ENCODE measurements at regions not wholly inside any gene's neighbourhood (a gene's known extent, or its start where the extent isn't known, plus 50 kb on each side); places are given as distances from the start of the nearest gene placed in this dataset.
"Not testable (repeated sequence)": the region's sequence is repeated elsewhere in the genome, so short reads cannot be mapped to it uniquely, and the experiment has no call there.

DNA sequence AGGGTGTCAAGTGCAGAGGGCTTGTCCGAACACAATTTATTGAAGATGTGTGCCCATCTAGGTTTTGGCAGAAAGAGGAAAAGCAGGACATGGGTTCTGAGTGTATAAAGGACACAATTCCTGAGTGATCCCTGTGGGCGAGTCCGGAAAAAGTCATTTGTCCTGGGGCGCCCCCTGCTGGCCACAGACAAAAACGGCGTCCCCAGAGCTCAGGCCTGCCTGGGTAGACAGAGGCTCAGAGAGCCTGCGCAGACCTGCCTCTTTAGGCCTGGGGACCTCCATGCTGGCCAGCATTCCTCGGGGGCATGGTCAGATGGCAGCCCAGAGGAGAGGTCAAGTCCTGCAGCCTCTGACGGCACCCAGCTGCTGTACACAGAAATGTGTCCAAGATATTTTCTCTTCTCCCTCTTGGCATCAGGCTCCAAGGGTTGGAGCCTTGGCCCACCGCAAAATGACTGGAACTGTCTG is 65.5 kb upstream of the LRP8 start:
- POLR2A ChIA-PET, result interaction anchor here (1.2 kb wide), 1 partner anchor 20 kb away, joined by 7 read pairs; no protein-coding TSS in a partner anchor
- Histone ChIP-seq H3K9me3 (ENCODE audit: low read length) (no peaks in the 10 kb centered on the region), H3K27ac (ENCODE audit: low read depth, low read length) (no peak overlapping the region), H3K36me3 (ENCODE audit: insufficient read depth, low read length) (no peaks in the 10 kb centered on the region), H3K27me3 (ENCODE audit: insufficient read depth, low read length, poor library complexity, severe bottlenecking) (no peaks in the 10 kb centered on the region), H3K4me1 (ENCODE audit: insufficient read depth, low read length) (no peaks in the 10 kb centered on the region), H3K4me3 (ENCODE audit: low read length) (no peak overlapping the region)
- Mint-ChIP-seq H3K9me3 (no peaks in the 10 kb centered on the region), H3K4me3 (no peak overlapping the region), H3K4me1 (peaks cover 3 to 5% (median 5%) of the 10 kb centered on the region in 3 donors), H3K27ac (peak overlapping the region in 3 of 8 donors; percentile 23 to 74 (median 33)), H3K27me3 (no peaks in the 10 kb centered on the region), H3K36me3 (no peaks in the 10 kb centered on the region)
- CTCF ChIA-PET, result interaction anchor here (0.6 to 15.0 kb wide), 27 partner anchors 9 to 1093 kb away, joined by 3 to 151 read pairs (median 3); no protein-coding TSS in a partner anchor
- peak; percentile 43 to 76 (median 61) for DNase-seq

DNA sequence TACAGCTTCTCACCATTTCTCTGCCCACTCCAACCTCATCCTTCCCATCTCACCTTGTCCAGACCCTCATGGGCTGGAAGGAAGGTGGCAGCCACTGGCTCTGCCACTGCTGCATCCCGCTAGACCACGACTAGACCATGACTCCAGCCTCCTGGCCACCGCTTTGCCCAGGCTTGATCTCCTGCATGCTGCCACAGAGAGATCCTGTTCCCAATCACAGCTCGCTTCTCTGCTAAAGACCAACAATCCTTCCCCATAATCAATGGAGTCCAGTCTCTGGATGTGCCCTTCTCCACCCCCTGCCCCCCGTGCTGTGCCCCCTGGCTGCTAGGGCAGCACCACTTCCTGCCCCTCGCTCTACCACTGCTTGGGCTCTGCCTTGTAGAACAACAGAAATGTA is 64.9 kb upstream of the DMRTB1 start:
- Mint-ChIP-seq H3K27ac (no peak overlapping the region), H3K9me3 (no peaks in the 10 kb centered on the region), H3K27me3 (no peaks in the 10 kb centered on the region), H3K4me3 (no peak overlapping the region), H3K36me3 (no peaks in the 10 kb centered on the region), H3K4me1 (peaks cover 3 to 5% (median 5%) of the 10 kb centered on the region in 3 donors)
- no peak overlapping the region for H3K27ac ChIP-seq (ENCODE audit: low read depth, low read length)
- ChIA-PET CTCF (interaction anchor here (0.7 to 15.0 kb wide), 11 partner anchors 8 to 123 kb away, joined by 3 to 151 read pairs (median 7); no protein-coding TSS in a partner anchor), POLR2A (no interaction called here)
- H3K9me3 ChIP-seq (ENCODE audit: low read length), result no peaks in the 10 kb centered on the region
- no peak for DNase-seq
- no peak overlapping the region for H3K4me3 ChIP-seq (ENCODE audit: low read length)
- no peaks in the 10 kb centered on the region for H3K36me3 ChIP-seq (ENCODE audit: insufficient read depth, low read length)
- no peaks in the 10 kb centered on the region for H3K4me1 ChIP-seq (ENCODE audit: insufficient read depth, low read length)
- H3K27me3 ChIP-seq (ENCODE audit: insufficient read depth, low read length, poor library complexity, severe bottlenecking), result no peaks in the 10 kb centered on the region

DNA sequence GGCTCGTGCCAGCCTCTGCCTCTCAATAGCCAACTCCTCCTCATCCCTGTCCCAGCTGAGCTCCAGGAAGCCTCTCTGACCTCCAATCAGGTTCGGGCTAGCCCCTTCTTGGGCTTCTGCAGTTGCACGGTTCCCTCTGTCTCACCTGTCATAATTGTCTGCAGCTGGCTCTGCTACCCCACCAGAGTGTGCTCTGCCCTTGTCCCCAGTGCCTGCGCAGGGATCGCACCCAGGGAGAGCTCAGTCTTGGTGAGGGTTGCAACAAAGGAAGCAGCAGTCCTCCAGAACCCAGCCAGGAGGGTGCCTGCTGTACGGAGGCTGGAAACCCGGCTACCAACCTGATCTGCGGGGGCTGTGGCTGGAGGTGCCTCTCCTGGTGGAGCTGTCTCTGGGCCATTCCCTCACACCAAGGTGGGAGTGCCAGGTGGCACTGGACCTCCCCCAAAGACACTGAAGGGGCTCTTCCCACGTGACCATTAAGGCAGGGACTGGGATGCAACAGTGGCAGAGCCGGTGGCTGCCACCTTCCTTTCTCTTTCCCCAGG is 63.5 kb upstream of the DMRTB1 start:
- Mint-ChIP-seq H3K36me3 (no peaks in the 10 kb centered on the region), H3K27me3 (no peaks in the 10 kb centered on the region), H3K4me1 (peaks cover 3 to 5% (median 5%) of the 10 kb centered on the region in 3 donors), H3K4me3 (no peak overlapping the region), H3K27ac (no peak overlapping the region), H3K9me3 (no peaks in the 10 kb centered on the region)
- no peaks in the 10 kb centered on the region for H3K27me3 ChIP-seq (ENCODE audit: insufficient read depth, low read length, poor library complexity, severe bottlenecking)
- POLR2A ChIA-PET, result no interaction called here
- no peaks in the 10 kb centered on the region for H3K36me3 ChIP-seq (ENCODE audit: insufficient read depth, low read length)
- H3K27ac ChIP-seq (ENCODE audit: low read depth, low read length), result no peak overlapping the region
- H3K9me3 ChIP-seq (ENCODE audit: low read length), result no peaks in the 10 kb centered on the region
- no peak overlapping the region for H3K4me3 ChIP-seq (ENCODE audit: low read length)
- no peak for DNase-seq
- CTCF ChIA-PET, result interaction anchor here (0.9 to 15.0 kb wide), 6 partner anchors 8 to 116 kb away, joined by 3 to 151 read pairs (median 4); no protein-coding TSS in a partner anchor
- no peaks in the 10 kb centered on the region for H3K4me1 ChIP-seq (ENCODE audit: insufficient read depth, low read length)

DNA sequence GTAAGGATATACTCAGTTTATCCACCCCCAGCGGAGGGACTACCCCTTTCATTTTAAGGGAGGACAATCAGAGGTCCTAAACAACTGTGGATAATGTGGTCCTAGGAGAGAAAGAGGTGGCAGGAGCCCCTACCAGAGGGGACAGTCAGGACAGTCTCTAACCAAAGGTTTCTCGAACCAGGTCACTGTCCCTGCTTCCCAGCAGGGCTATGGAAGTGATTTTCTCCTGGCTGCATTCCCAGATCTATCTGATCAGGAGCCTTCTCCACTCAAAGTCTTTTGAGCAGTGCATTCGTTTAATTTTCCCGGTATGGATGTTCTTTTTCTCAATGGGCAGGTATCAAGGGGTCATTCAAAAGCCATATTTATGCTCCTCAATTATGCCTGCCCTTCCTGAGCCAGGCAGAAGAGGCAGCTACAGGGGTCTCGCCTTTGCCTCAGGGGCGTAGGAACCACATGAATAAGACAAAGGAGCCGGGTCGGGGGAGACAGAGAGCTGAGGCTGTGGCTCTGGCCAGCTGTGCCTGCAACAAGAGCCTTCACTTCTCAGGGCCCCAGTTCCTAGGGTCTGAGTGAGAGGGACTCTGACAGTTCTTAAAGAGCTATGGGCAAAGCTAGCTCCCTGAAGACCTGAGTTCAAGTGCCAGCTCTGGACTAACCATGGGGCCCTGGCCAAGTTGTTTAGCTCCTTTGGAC is 62.5 kb upstream of the DMRTB1 start:
- H3K4me3 Mint-ChIP-seq, result no peak overlapping the region
- no peaks in the 10 kb centered on the region for H3K9me3 ChIP-seq (ENCODE audit: low read length)
- ChIA-PET CTCF (interaction anchor here (1.2 to 15.0 kb wide), 3 partner anchors 12 to 117 kb away, joined by 3 to 151 read pairs (median 4); no protein-coding TSS in a partner anchor), POLR2A (interaction anchor here (1.3 kb wide), 1 partner anchor 17 kb away, joined by 3 read pairs; no protein-coding TSS in a partner anchor)
- no peaks in the 10 kb centered on the region for H3K4me1 ChIP-seq (ENCODE audit: insufficient read depth, low read length)
- peak overlapping the region in 1 of 8 donors; percentile 65 for H3K27ac Mint-ChIP-seq
- H3K36me3 Mint-ChIP-seq, result no peaks in the 10 kb centered on the region
- peaks cover 3 to 5% (median 5%) of the 10 kb centered on the region in 3 donors for H3K4me1 Mint-ChIP-seq
- H3K27me3 Mint-ChIP-seq, result peaks cover 0 to 3% of the 10 kb centered on the region in 2 donors
- DNase-seq, result no peak
- no peak overlapping the region for H3K4me3 ChIP-seq (ENCODE audit: low read length)
- H3K27me3 ChIP-seq (ENCODE audit: insufficient read depth, low read length, poor library complexity, severe bottlenecking), result no peaks in the 10 kb centered on the region
- H3K9me3 Mint-ChIP-seq, result no peaks in the 10 kb centered on the region
- no peaks in the 10 kb centered on the region for H3K36me3 ChIP-seq (ENCODE audit: insufficient read depth, low read length)
- no peak overlapping the region for H3K27ac ChIP-seq (ENCODE audit: low read depth, low read length)

DNA sequence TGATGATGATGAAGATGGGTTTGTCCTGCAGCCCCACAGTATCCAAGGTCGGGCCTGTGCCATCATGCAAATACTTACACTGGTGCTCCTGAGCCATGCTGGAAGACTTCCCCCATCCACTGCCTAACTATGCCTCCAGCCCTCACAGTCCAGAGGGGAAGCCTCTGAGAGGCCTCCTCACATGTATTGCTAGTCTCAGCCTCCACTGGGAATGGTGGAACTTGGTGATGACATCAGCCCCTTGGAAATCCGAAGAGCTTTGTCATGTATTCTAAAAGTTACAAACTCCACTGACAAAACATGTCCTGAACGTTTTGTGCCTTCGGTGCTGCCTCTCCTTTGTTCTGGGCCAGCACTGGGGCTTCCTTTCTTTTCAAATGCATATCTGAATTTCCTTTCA is 61.1 kb upstream of the DMRTB1 start:
- POLR2A ChIA-PET, result interaction anchor here (1.3 kb wide), 1 partner anchor 15 kb away, joined by 3 read pairs; no protein-coding TSS in a partner anchor
- no peaks in the 10 kb centered on the region for H3K4me1 ChIP-seq (ENCODE audit: insufficient read depth, low read length)
- peaks cover 0 to 3% of the 10 kb centered on the region in 2 donors for H3K27me3 Mint-ChIP-seq
- H3K27ac Mint-ChIP-seq, result peak overlapping the region in 1 of 8 donors; percentile 37
- H3K27me3 ChIP-seq (ENCODE audit: insufficient read depth, low read length, poor library complexity, severe bottlenecking), result no peaks in the 10 kb centered on the region
- H3K9me3 Mint-ChIP-seq, result no peaks in the 10 kb centered on the region
- peaks cover 3 to 5% (median 4%) of the 10 kb centered on the region in 3 donors for H3K4me1 Mint-ChIP-seq
- H3K36me3 Mint-ChIP-seq, result no peaks in the 10 kb centered on the region
- CTCF ChIA-PET, result interaction anchor here (15.0 kb wide), 1 partner anchor 118 kb away, joined by 151 read pairs; no protein-coding TSS in a partner anchor
- no peak overlapping the region for H3K4me3 Mint-ChIP-seq
- no peaks in the 10 kb centered on the region for H3K36me3 ChIP-seq (ENCODE audit: insufficient read depth, low read length)
- no peak overlapping the region for H3K27ac ChIP-seq (ENCODE audit: low read depth, low read length)
- DNase-seq, result no peak
- H3K9me3 ChIP-seq (ENCODE audit: low read length), result no peaks in the 10 kb centered on the region
- H3K4me3 ChIP-seq (ENCODE audit: low read length), result no peak overlapping the region

DNA sequence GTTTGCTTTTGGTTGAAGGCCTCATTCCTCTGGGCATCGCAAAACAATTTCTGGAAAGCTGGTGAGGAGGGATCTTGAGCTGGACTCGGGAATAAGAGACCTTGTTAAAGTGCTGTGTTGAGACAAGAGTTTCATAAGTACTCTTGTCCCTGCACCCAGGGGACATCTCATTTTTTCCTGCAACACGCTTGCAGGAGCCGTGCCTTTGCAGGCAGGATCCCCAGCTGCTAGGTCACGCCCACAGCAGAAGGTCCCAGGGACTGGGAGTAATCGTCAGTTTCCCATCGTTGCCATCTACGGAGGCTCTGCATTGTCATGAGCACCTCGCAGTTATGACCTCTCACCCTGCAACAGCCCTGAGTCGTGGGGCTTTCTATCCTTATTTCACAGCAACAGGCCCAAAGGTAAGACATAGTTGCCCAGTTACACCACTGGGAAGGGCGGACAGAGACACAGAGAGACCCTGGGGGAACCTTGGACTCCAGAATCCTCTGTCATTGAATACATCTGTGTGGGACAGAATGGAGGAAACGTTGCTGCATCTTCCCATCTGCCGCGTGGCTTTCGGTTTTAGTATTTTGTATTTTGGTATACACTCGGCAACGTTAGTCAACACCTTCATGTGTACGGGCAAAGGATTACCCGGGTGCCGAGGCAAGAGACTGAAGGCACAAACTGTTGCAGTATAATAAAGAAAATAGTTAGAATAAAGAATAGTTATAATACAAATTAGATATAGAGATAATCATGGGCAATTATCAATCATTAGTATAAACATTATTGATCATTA is 60.4 kb upstream of the DMRTB1 start:
- H3K27me3 ChIP-seq (ENCODE audit: insufficient read depth, low read length, poor library complexity, severe bottlenecking), result no peaks in the 10 kb centered on the region
- Mint-ChIP-seq H3K9me3 (no peaks in the 10 kb centered on the region), H3K36me3 (no peaks in the 10 kb centered on the region), H3K27me3 (peaks cover 0 to 3% of the 10 kb centered on the region in 2 donors), H3K4me1 (no peaks in the 10 kb centered on the region), H3K4me3 (no peak overlapping the region), H3K27ac (no peak overlapping the region)
- ChIA-PET CTCF (interaction anchor here (15.0 kb wide), 1 partner anchor 119 kb away, joined by 151 read pairs; no protein-coding TSS in a partner anchor), POLR2A (no interaction called here)
- no peaks in the 10 kb centered on the region for H3K4me1 ChIP-seq (ENCODE audit: insufficient read depth, low read length)
- no peaks in the 10 kb centered on the region for H3K36me3 ChIP-seq (ENCODE audit: insufficient read depth, low read length)
- H3K4me3 ChIP-seq (ENCODE audit: low read length), result no peak overlapping the region
- H3K27ac ChIP-seq (ENCODE audit: low read depth, low read length), result no peak overlapping the region
- no peak for DNase-seq
- H3K9me3 ChIP-seq (ENCODE audit: low read length), result no peaks in the 10 kb centered on the region

DNA sequence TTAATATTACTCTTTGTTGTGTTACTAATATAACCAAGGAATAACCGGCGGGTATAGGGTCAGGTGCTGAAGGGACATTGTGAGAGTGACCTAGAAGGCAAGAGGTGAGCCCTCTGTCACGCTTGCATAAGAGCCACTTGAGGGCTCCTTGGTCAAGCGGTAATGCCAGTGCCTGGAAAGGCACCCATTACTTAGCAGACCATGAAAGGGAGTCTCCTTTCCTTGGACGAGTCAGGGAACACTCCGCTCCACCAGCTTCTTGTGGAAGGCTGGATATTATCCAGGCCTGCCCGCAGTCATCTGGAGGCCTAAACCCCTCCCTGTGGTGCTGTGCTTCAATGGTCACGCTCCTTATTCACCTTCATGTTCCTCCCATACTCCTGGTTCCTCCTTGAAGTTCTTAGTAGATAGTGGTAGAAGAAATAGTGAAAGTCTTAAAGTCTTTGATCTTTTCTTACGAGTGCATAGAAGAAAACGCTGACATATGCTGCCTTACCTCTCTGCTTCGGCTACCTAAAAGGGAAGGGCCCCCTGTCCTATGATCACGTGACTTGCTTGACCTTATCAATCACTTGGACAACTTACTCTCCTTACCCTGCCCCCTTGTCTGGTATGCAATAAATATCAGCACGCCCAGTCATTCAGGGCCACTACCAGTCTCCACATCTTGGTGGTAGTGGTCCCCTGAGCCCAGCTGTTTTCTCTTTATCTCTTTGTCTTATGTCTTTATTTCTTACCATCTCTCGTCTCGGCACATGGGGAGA is 59.6 kb upstream of the DMRTB1 start:
- H3K27ac ChIP-seq (ENCODE audit: low read depth, low read length); H3K27ac Mint-ChIP-seq; H3K27me3 Mint-ChIP-seq; H3K9me3 ChIP-seq (ENCODE audit: low read length); H3K9me3 Mint-ChIP-seq; POLR2A ChIA-PET; H3K4me1 Mint-ChIP-seq; H3K27me3 ChIP-seq (ENCODE audit: insufficient read depth, low read length, poor library complexity, severe bottlenecking); H3K4me3 Mint-ChIP-seq; H3K4me3 ChIP-seq (ENCODE audit: low read length); H3K36me3 Mint-ChIP-seq; DNase-seq; H3K36me3 ChIP-seq (ENCODE audit: insufficient read depth, low read length); H3K4me1 ChIP-seq (ENCODE audit: insufficient read depth, low read length): not testable (repeated sequence)
- CTCF ChIA-PET, result interaction anchor here (1.1 to 15.0 kb wide), 2 partner anchors 24 to 120 kb away, joined by 3 to 151 read pairs; no protein-coding TSS in a partner anchor
